CD14-positive monocyte (primary cell): ENCODE measurements at regions not wholly inside any gene's neighbourhood (a gene's known extent, or its start where the extent isn't known, plus 50 kb on each side); places are given as distances from the start of the nearest gene placed in this dataset.

Experiments used
- DNase-seq, 3 donors: peaks; one replicate each; pipeline ENCODE4 v3.0.0-alpha.2; 2011 to 2022
- H2AFZ ChIP-seq: 2 replicates; pipeline ENCODE4 v1.6.0; 2012; ENCODE audit warnings: mild to moderate bottlenecking, low read depth, low read length, inconsistent platforms; ENCODE audit not compliant: insufficient read depth, poor library complexity, severe bottlenecking
- H3K27ac ChIP-seq, 2 donors: 1 replicate in 1 of 2; 2 replicates in 1 of 2; pipeline ENCODE4 v1.5.1; 2012 to 2013; ENCODE audit warnings: low read length in 2 of 2, control low read depth in 1 of 2, inconsistent platforms in 1 of 2, low read depth in 1 of 2, mild to moderate bottlenecking in 1 of 2
- H3K27me3 ChIP-seq, 2 donors: one replicate each; pipeline versions ENCODE4 v1.6.0 to v1.6.1; 2011 to 2013; ENCODE audit warnings: low read length in 2 of 2; ENCODE audit not compliant: control insufficient read depth in 2 of 2, insufficient read depth in 2 of 2
- H3K36me3 ChIP-seq, 2 donors: replicated peaks in 1 of 2; 1 replicate in 1 of 2; 2 replicates in 1 of 2; pipeline versions ENCODE4 v1.5.1 to v1.6.1; 2012 to 2013; ENCODE audit warnings: low read length in 2 of 2, control low read depth in 1 of 2, inconsistent platforms in 1 of 2, mild to moderate bottlenecking in 1 of 2; ENCODE audit not compliant: insufficient read depth in 2 of 2, control insufficient read depth in 1 of 2
- H3K4me1 ChIP-seq, 2 donors: 1 replicate in 1 of 2; 2 replicates in 1 of 2; pipeline versions ENCODE4 v1.5.1 to v1.6.1; 2012 to 2013; ENCODE audit warnings: low read length in 2 of 2, control low read depth in 1 of 2, inconsistent platforms in 1 of 2, mild to moderate bottlenecking in 1 of 2, moderate library complexity in 1 of 2; ENCODE audit not compliant: insufficient read depth in 2 of 2, control insufficient read depth in 1 of 2
- H3K4me2 ChIP-seq: replicated peaks from 2 replicates; pipeline ENCODE3; 2012; ENCODE audit warnings: low read length, moderate library complexity, mild to moderate bottlenecking; ENCODE audit not compliant: poor library complexity, severe bottlenecking; ENCODE audit errors: extremely low read depth
- H3K4me3 ChIP-seq, 3 experiments: fragments of 200-600 bp in 1 of 3; sonication (generic) in 1 of 3; replicated peaks in 1 of 3; 1 replicate in 2 of 3; 2 replicates in 1 of 3; pipeline ENCODE4 v1.5.1; 2011 to 2013; ENCODE audit warnings: low read length in 3 of 3, mild to moderate bottlenecking in 3 of 3, control low read depth in 2 of 3, low read depth in 2 of 3, inconsistent platforms in 1 of 3, moderate library complexity in 1 of 3
- H3K79me2 ChIP-seq: 2 replicates; pipeline ENCODE4 v1.6.0; 2012; ENCODE audit warnings: mild to moderate bottlenecking, control low read depth, inconsistent platforms, low read length, moderate library complexity; ENCODE audit not compliant: insufficient read depth
- H3K9ac ChIP-seq: 2 replicates; pipeline ENCODE4 v1.6.0; 2017; ENCODE audit warnings: low read length, mild to moderate bottlenecking; ENCODE audit not compliant: insufficient read depth, poor library complexity, severe bottlenecking
- H3K9me3 ChIP-seq, 2 donors: replicated peaks in 1 of 2; 1 replicate in 1 of 2; 2 replicates in 1 of 2; pipeline versions ENCODE4 v1.5.1 to v1.6.1; 2012 to 2013; ENCODE audit warnings: low read length in 2 of 2, control low read depth in 1 of 2; ENCODE audit not compliant: control insufficient read depth in 1 of 2, insufficient read depth in 1 of 2
- H4K20me1 ChIP-seq: 2 replicates; pipeline ENCODE4 v1.6.0; 2012; ENCODE audit warnings: mild to moderate bottlenecking, low read length, control low read depth, moderate library complexity; ENCODE audit not compliant: insufficient read depth
- H3K27ac Mint-ChIP-seq, 7 donors: one replicate each; pipeline ENCODE4 v1.8.0; 2020; ENCODE audit warnings: mild to moderate bottlenecking in 7 of 7, mixed read lengths in 7 of 7, moderate library complexity in 6 of 7, inconsistent platforms in 2 of 7
- H3K27me3 Mint-ChIP-seq, 3 donors: one replicate each; pipeline ENCODE4 v1.8.0; 2021 to 2022; ENCODE audit warnings: low read depth in 3 of 3, mild to moderate bottlenecking in 3 of 3, mixed read lengths in 3 of 3, moderate library complexity in 3 of 3, inconsistent platforms in 1 of 3
- H3K36me3 Mint-ChIP-seq, 2 donors: one replicate each; pipeline ENCODE4 v1.8.0; 2020; ENCODE audit warnings: mixed read lengths in 2 of 2, inconsistent platforms in 1 of 2, mild to moderate bottlenecking in 1 of 2
- H3K4me1 Mint-ChIP-seq: one replicate; pipeline ENCODE4 v1.8.0; 2020; ENCODE audit warnings: mild to moderate bottlenecking, mixed read lengths
- H3K4me3 Mint-ChIP-seq, 2 donors: one replicate each; pipeline ENCODE4 v1.8.0; 2020; ENCODE audit warnings: mild to moderate bottlenecking in 2 of 2, mixed read lengths in 2 of 2, moderate library complexity in 1 of 2
- H3K9me3 Mint-ChIP-seq, 7 donors: one replicate each; pipeline ENCODE4 v1.8.0; 2020 to 2022; ENCODE audit warnings: mixed read lengths in 7 of 7, mild to moderate bottlenecking in 6 of 7, moderate library complexity in 6 of 7, inconsistent platforms in 2 of 7
- WGBS: methylation state at CpG from one replicate; pipeline ENCODE4 v1.1.5; 2013; ENCODE audit warnings: missing lambda C conversion rate; ENCODE audit not compliant: insufficient coverage; 5-methylcytosine and 5-hydroxymethylcytosine counted together
- intact Hi-C, 2 donors: fragments of 100-400 bp; cut with micrococcal nuclease; formaldehyde crosslinking; loops; one replicate each; pipeline versions ENCODE4 v1.15.0 to v1.15.1; 2023
- TF ChIP-seq, protein P1 (sequence below): fragments of 200-600 bp; IDR thresholded peaks from one replicate; pipeline ENCODE4 v1.8.0; 2022; ENCODE audit warnings: antibody characterized with exemption, mild to moderate bottlenecking

DNA sequence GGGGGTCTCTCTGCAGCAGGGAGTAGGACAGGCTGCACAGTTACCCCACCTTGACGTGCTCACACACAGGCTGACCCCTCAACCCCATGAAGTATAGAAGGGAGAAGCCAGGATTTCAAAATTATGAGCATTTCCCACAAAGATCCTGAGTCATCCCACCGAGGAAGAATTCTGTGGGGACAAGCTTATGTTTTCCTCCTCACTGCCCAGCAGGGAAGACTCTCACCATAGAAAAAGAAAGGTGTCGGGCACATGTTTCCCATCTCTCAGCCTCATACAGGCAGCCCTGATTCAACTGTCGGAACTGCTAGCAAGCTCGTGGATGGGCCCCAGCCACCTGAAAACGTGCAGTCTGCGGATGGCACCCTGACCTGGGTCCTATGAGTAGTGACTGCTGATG is 499.7 kb upstream of the MKI67 start:
- intact Hi-C loops = no loop called here
- no peaks in the 10 kb centered on the region for H3K9me3 ChIP-seq
- WGBS = 25% methylated on average over 1 of the region's 7 CpGs
- H3K4me1 ChIP-seq = no peaks in the 10 kb centered on the region
- H3K27me3 ChIP-seq = no peaks in the 10 kb centered on the region
- H3K27ac ChIP-seq = no peak overlapping the region
- Mint-ChIP-seq H3K9me3 (no peaks in the 10 kb centered on the region), H3K36me3 (no peaks in the 10 kb centered on the region), H3K27ac (no peak overlapping the region), H3K4me3 (no peak overlapping the region), H3K4me1 (no peaks in the 10 kb centered on the region), H3K27me3 (peaks cover 1 to 4% (median 3%) of the 10 kb centered on the region in 3 donors)
- no peak overlapping the region for H2AFZ ChIP-seq
- no peaks in the 10 kb centered on the region for H4K20me1 ChIP-seq
- TF ChIP-seq, protein P1, sequence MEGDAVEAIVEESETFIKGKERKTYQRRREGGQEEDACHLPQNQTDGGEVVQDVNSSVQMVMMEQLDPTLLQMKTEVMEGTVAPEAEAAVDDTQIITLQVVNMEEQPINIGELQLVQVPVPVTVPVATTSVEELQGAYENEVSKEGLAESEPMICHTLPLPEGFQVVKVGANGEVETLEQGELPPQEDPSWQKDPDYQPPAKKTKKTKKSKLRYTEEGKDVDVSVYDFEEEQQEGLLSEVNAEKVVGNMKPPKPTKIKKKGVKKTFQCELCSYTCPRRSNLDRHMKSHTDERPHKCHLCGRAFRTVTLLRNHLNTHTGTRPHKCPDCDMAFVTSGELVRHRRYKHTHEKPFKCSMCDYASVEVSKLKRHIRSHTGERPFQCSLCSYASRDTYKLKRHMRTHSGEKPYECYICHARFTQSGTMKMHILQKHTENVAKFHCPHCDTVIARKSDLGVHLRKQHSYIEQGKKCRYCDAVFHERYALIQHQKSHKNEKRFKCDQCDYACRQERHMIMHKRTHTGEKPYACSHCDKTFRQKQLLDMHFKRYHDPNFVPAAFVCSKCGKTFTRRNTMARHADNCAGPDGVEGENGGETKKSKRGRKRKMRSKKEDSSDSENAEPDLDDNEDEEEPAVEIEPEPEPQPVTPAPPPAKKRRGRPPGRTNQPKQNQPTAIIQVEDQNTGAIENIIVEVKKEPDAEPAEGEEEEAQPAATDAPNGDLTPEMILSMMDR = no peak
- no peak overlapping the region for H3K9ac ChIP-seq
- H3K36me3 ChIP-seq = no peaks in the 10 kb centered on the region
- no peaks in the 10 kb centered on the region for H3K79me2 ChIP-seq
- no peak overlapping the region for H3K4me2 ChIP-seq
- no peak for DNase-seq
- no peak overlapping the region for H3K4me3 ChIP-seq

DNA sequence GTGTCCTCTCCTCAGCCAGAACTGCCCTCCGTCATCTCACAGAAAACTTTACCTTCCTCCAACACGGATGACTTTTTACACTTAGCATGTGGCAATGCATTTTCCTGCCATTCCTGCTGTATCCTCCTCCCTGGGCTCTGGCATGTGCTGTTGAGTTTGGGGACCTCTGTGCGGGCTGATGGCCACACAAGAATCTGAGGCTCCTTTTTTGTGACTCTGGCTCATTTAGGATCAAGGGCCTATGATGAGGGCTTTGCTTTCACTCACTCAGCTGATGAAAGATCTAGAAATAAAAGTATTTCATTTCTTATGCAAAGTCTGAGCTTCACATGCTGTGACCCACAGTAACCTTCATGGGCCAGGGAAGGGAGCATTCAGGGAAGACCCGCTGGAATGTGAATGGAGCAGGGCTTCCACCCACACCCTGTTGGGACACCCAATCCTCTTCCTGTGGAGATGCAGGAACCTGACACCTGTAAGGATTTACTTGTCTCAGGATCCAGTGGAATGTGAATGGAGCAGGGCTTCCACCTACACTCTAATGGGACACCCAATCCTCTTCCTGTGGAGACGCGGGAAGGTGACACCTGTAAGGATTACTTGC is 500.3 kb upstream of the MKI67 start:
- Mint-ChIP-seq H3K27me3 (peaks cover 1 to 3% (median 1%) of the 10 kb centered on the region in 3 donors), H3K4me3 (no peak overlapping the region), H3K36me3 (no peaks in the 10 kb centered on the region), H3K9me3 (no peaks in the 10 kb centered on the region), H3K4me1 (no peaks in the 10 kb centered on the region), H3K27ac (no peak overlapping the region)
- Histone ChIP-seq H3K27ac (no peak overlapping the region), H2AFZ (no peak overlapping the region), H3K36me3 (no peaks in the 10 kb centered on the region), H3K4me3 (no peak overlapping the region), H3K27me3 (no peaks in the 10 kb centered on the region), H3K9me3 (no peaks in the 10 kb centered on the region), H3K79me2 (no peaks in the 10 kb centered on the region), H3K4me2 (no peak overlapping the region), H4K20me1 (no peaks in the 10 kb centered on the region), H3K4me1 (no peaks in the 10 kb centered on the region), H3K9ac (no peak overlapping the region)
- WGBS = 100% methylated on average over 1 of the region's 6 CpGs
- intact Hi-C loops = no loop called here
- DNase-seq = no peak
- TF ChIP-seq, protein P1 = no peak
